ENCODE measurements at regions not wholly inside any gene's neighbourhood (a gene's known extent, or its start where the extent isn't known, plus 50 kb on each side); places are given as distances from the start of the nearest gene placed in this dataset.

- Histone ChIP-seq H3K27ac (ENCODE audit: low read depth, low read length) (no peak overlapping the region), H3K9me3 (ENCODE audit: control insufficient read depth in 3 of 3, low read length in 3 of 3) (no peaks in the 10 kb centered on the region), H3K27me3 (ENCODE audit: control insufficient read depth in 3 of 3, insufficient read depth in 3 of 3, low read length in 3 of 3) (no peaks in the 10 kb centered on the region), H3K9ac (ENCODE audit: low read depth in 1 of 3, low read length in 3 of 3) (no peak overlapping the region), H3K4me3 (ENCODE audit: low read length in 3 of 3) (no peak overlapping the region), H3K4me1 (ENCODE audit: control insufficient read depth in 3 of 3, insufficient read depth in 3 of 3, low read length in 3 of 3) (peaks cover 5 to 7% (median 5%) of the 10 kb centered on the region in 3 donors), H3K36me3 (ENCODE audit: control insufficient read depth in 3 of 3, insufficient read depth in 3 of 3, low read length in 3 of 3) (peaks cover 0 to under 1% (median 0%) of the 10 kb centered on the region in 3 donors)
Observed at GRCh38 chr10:78700816-78701520, 367.8 kb upstream of the ZMIZ1 start.

GRCh38 chr10:78702186-78702585 is 366.6 kb upstream of the ZMIZ1 start:
- H3K36me3 ChIP-seq (ENCODE audit: control insufficient read depth in 3 of 3, insufficient read depth in 3 of 3, low read length in 3 of 3) = no peaks in the 10 kb centered on the region
- H3K4me1 ChIP-seq (ENCODE audit: control insufficient read depth in 3 of 3, insufficient read depth in 3 of 3, low read length in 3 of 3) = peaks cover 0 to 7% (median 5%) of the 10 kb centered on the region in 3 donors
- H3K9me3 ChIP-seq (ENCODE audit: control insufficient read depth in 3 of 3, low read length in 3 of 3) = no peaks in the 10 kb centered on the region
- no peak overlapping the region for H3K4me3 ChIP-seq (ENCODE audit: low read length in 3 of 3)
- no peaks in the 10 kb centered on the region for H3K27me3 ChIP-seq (ENCODE audit: control insufficient read depth in 3 of 3, insufficient read depth in 3 of 3, low read length in 3 of 3)
- no peak overlapping the region for H3K27ac ChIP-seq (ENCODE audit: low read depth, low read length)
- H3K9ac ChIP-seq (ENCODE audit: low read depth in 1 of 3, low read length in 3 of 3) = no peak overlapping the region

GRCh38 chr10:78702876-78703275 is 365.9 kb upstream of the ZMIZ1 start:
- peaks cover 0 to 7% (median 5%) of the 10 kb centered on the region in 3 donors for H3K4me1 ChIP-seq (ENCODE audit: control insufficient read depth in 3 of 3, insufficient read depth in 3 of 3, low read length in 3 of 3)
- H3K9ac ChIP-seq (ENCODE audit: low read depth in 1 of 3, low read length in 3 of 3) = no peak overlapping the region
- H3K27me3 ChIP-seq (ENCODE audit: control insufficient read depth in 3 of 3, insufficient read depth in 3 of 3, low read length in 3 of 3) = no peaks in the 10 kb centered on the region
- no peak overlapping the region for H3K4me3 ChIP-seq (ENCODE audit: low read length in 3 of 3)
- H3K9me3 ChIP-seq (ENCODE audit: control insufficient read depth in 3 of 3, low read length in 3 of 3) = no peaks in the 10 kb centered on the region
- no peaks in the 10 kb centered on the region for H3K36me3 ChIP-seq (ENCODE audit: control insufficient read depth in 3 of 3, insufficient read depth in 3 of 3, low read length in 3 of 3)
- no peak overlapping the region for H3K27ac ChIP-seq (ENCODE audit: low read depth, low read length)

GRCh38 chr10:78703593-78703992 is 365.2 kb upstream of the ZMIZ1 start:
- Histone ChIP-seq H3K4me3 (ENCODE audit: low read length in 3 of 3) (no peak overlapping the region), H3K9me3 (ENCODE audit: control insufficient read depth in 3 of 3, low read length in 3 of 3) (no peaks in the 10 kb centered on the region), H3K36me3 (ENCODE audit: control insufficient read depth in 3 of 3, insufficient read depth in 3 of 3, low read length in 3 of 3) (no peaks in the 10 kb centered on the region), H3K27me3 (ENCODE audit: control insufficient read depth in 3 of 3, insufficient read depth in 3 of 3, low read length in 3 of 3) (no peaks in the 10 kb centered on the region), H3K4me1 (ENCODE audit: control insufficient read depth in 3 of 3, insufficient read depth in 3 of 3, low read length in 3 of 3) (peaks cover 0 to 7% (median 5%) of the 10 kb centered on the region in 3 donors), H3K27ac (ENCODE audit: low read depth, low read length) (no peak overlapping the region), H3K9ac (ENCODE audit: low read depth in 1 of 3, low read length in 3 of 3) (no peak overlapping the region)

- Histone ChIP-seq H3K27me3 (ENCODE audit: control insufficient read depth in 3 of 3, insufficient read depth in 3 of 3, low read length in 3 of 3) (no peaks in the 10 kb centered on the region), H3K9ac (ENCODE audit: low read depth in 1 of 3, low read length in 3 of 3) (no peak overlapping the region), H3K4me1 (ENCODE audit: control insufficient read depth in 3 of 3, insufficient read depth in 3 of 3, low read length in 3 of 3) (no peaks in the 10 kb centered on the region), H3K27ac (ENCODE audit: low read depth, low read length) (no peak overlapping the region), H3K9me3 (ENCODE audit: control insufficient read depth in 3 of 3, low read length in 3 of 3) (no peaks in the 10 kb centered on the region), H3K4me3 (ENCODE audit: low read length in 3 of 3) (no peak overlapping the region), H3K36me3 (ENCODE audit: control insufficient read depth in 3 of 3, insufficient read depth in 3 of 3, low read length in 3 of 3) (no peaks in the 10 kb centered on the region)
Observed at GRCh38 chr10:78706256-78706655, 362.5 kb upstream of the ZMIZ1 start.

GRCh38 chr10:78706726-78707540 is 361.8 kb upstream of the ZMIZ1 start:
- Histone ChIP-seq H3K4me1 (ENCODE audit: control insufficient read depth in 3 of 3, insufficient read depth in 3 of 3, low read length in 3 of 3) (no peaks in the 10 kb centered on the region), H3K27me3 (ENCODE audit: control insufficient read depth in 3 of 3, insufficient read depth in 3 of 3, low read length in 3 of 3) (no peaks in the 10 kb centered on the region), H3K9ac (ENCODE audit: low read depth in 1 of 3, low read length in 3 of 3) (no peak overlapping the region), H3K36me3 (ENCODE audit: control insufficient read depth in 3 of 3, insufficient read depth in 3 of 3, low read length in 3 of 3) (no peaks in the 10 kb centered on the region), H3K9me3 (ENCODE audit: control insufficient read depth in 3 of 3, low read length in 3 of 3) (no peaks in the 10 kb centered on the region), H3K27ac (ENCODE audit: low read depth, low read length) (no peak overlapping the region), H3K4me3 (ENCODE audit: low read length in 3 of 3) (no peak overlapping the region)

- no peak overlapping the region for H3K9ac ChIP-seq (ENCODE audit: low read depth in 1 of 3, low read length in 3 of 3)
- no peak overlapping the region for H3K4me3 ChIP-seq (ENCODE audit: low read length in 3 of 3)
- H3K9me3 ChIP-seq (ENCODE audit: control insufficient read depth in 3 of 3, low read length in 3 of 3) = no peaks in the 10 kb centered on the region
- no peaks in the 10 kb centered on the region for H3K27me3 ChIP-seq (ENCODE audit: control insufficient read depth in 3 of 3, insufficient read depth in 3 of 3, low read length in 3 of 3)
- H3K27ac ChIP-seq (ENCODE audit: low read depth, low read length) = no peak overlapping the region
- no peaks in the 10 kb centered on the region for H3K4me1 ChIP-seq (ENCODE audit: control insufficient read depth in 3 of 3, insufficient read depth in 3 of 3, low read length in 3 of 3)
- no peaks in the 10 kb centered on the region for H3K36me3 ChIP-seq (ENCODE audit: control insufficient read depth in 3 of 3, insufficient read depth in 3 of 3, low read length in 3 of 3)
Observed at GRCh38 chr10:78707745-78708144, 361.0 kb upstream of the ZMIZ1 start.

GRCh38 chr10:78712147-78712546 is 356.6 kb upstream of the ZMIZ1 start:
- Histone ChIP-seq H3K36me3 (ENCODE audit: control insufficient read depth in 3 of 3, insufficient read depth in 3 of 3, low read length in 3 of 3) (no peaks in the 10 kb centered on the region), H3K4me1 (ENCODE audit: control insufficient read depth in 3 of 3, insufficient read depth in 3 of 3, low read length in 3 of 3) (peaks cover 0 to 10% (median 4%) of the 10 kb centered on the region in 3 donors), H3K27ac (ENCODE audit: low read depth, low read length) (no peak overlapping the region), H3K9ac (ENCODE audit: low read depth in 1 of 3, low read length in 3 of 3) (no peak overlapping the region), H3K27me3 (ENCODE audit: control insufficient read depth in 3 of 3, insufficient read depth in 3 of 3, low read length in 3 of 3) (no peaks in the 10 kb centered on the region), H3K9me3 (ENCODE audit: control insufficient read depth in 3 of 3, low read length in 3 of 3) (no peaks in the 10 kb centered on the region), H3K4me3 (ENCODE audit: low read length in 3 of 3) (no peak overlapping the region)

GRCh38 chr10:78713659-78714058 is 355.1 kb upstream of the ZMIZ1 start:
- no peak overlapping the region for H3K4me3 ChIP-seq (ENCODE audit: low read length in 3 of 3)
- no peak overlapping the region for H3K27ac ChIP-seq (ENCODE audit: low read depth, low read length)
- H3K9ac ChIP-seq (ENCODE audit: low read depth in 1 of 3, low read length in 3 of 3) = no peak overlapping the region
- H3K4me1 ChIP-seq (ENCODE audit: control insufficient read depth in 3 of 3, insufficient read depth in 3 of 3, low read length in 3 of 3) = peaks cover 0 to 15% (median 11%) of the 10 kb centered on the region in 3 donors
- H3K27me3 ChIP-seq (ENCODE audit: control insufficient read depth in 3 of 3, insufficient read depth in 3 of 3, low read length in 3 of 3) = no peaks in the 10 kb centered on the region
- no peaks in the 10 kb centered on the region for H3K9me3 ChIP-seq (ENCODE audit: control insufficient read depth in 3 of 3, low read length in 3 of 3)
- no peaks in the 10 kb centered on the region for H3K36me3 ChIP-seq (ENCODE audit: control insufficient read depth in 3 of 3, insufficient read depth in 3 of 3, low read length in 3 of 3)

GRCh38 chr10:78714225-78714624 is 354.5 kb upstream of the ZMIZ1 start:
- H3K27me3 ChIP-seq (ENCODE audit: control insufficient read depth in 3 of 3, insufficient read depth in 3 of 3, low read length in 3 of 3) = no peaks in the 10 kb centered on the region
- H3K9me3 ChIP-seq (ENCODE audit: control insufficient read depth in 3 of 3, low read length in 3 of 3) = no peaks in the 10 kb centered on the region
- peaks cover 0 to 15% (median 11%) of the 10 kb centered on the region in 3 donors for H3K4me1 ChIP-seq (ENCODE audit: control insufficient read depth in 3 of 3, insufficient read depth in 3 of 3, low read length in 3 of 3)
- H3K36me3 ChIP-seq (ENCODE audit: control insufficient read depth in 3 of 3, insufficient read depth in 3 of 3, low read length in 3 of 3) = no peaks in the 10 kb centered on the region
- no peak overlapping the region for H3K9ac ChIP-seq (ENCODE audit: low read depth in 1 of 3, low read length in 3 of 3)
- H3K27ac ChIP-seq (ENCODE audit: low read depth, low read length) = no peak overlapping the region
- H3K4me3 ChIP-seq (ENCODE audit: low read length in 3 of 3) = no peak overlapping the region
